AG04449 (cell line): ENCODE measurements at regions not wholly inside any gene's neighbourhood (a gene's known extent, or its start where the extent isn't known, plus 50 kb on each side); places are given as distances from the start of the nearest gene placed in this dataset.
"Not testable (repeated sequence)": the region's sequence is repeated elsewhere in the genome, so short reads cannot be mapped to it uniquely, and the experiment has no call there.

Experiments used
- CTCF ChIA-PET: fragments of 350-600 bp; formaldehyde crosslinking; extraction: SDS; loops from one replicate; lab custom pipeline; 2021; ENCODE audit warnings: antibody characterized with exemption; lab: Yijun Ruan, JAX
- POLR2A ChIA-PET: fragments of 400-600, 350-600 bp; formaldehyde crosslinking; extraction: SDS; loops from one replicate; lab custom pipeline; 2020; ENCODE audit warnings: antibody characterized with exemption, inconsistent platforms; lab: Yijun Ruan, JAX
- DNase-seq: peaks from one replicate; pipeline ENCODE4 v3.0.0-alpha.2; 2010; ENCODE audit warnings: low read depth, low spot score
- H3K4me3 ChIP-seq: 2 replicates; pipeline ENCODE4 v1.5.1; 2011; ENCODE audit warnings: low read depth, mild to moderate bottlenecking, control low read depth, low read length
- TF ChIP-seq, protein P1 (sequence below): IDR thresholded peaks from one replicate; pipeline ENCODE4 v1.5.1; 2011; ENCODE audit warnings: mild to moderate bottlenecking, moderate library complexity, low read length, control low read depth, inconsistent platforms; ENCODE audit not compliant: insufficient read depth; ENCODE audit errors: missing control alignments

DNA sequence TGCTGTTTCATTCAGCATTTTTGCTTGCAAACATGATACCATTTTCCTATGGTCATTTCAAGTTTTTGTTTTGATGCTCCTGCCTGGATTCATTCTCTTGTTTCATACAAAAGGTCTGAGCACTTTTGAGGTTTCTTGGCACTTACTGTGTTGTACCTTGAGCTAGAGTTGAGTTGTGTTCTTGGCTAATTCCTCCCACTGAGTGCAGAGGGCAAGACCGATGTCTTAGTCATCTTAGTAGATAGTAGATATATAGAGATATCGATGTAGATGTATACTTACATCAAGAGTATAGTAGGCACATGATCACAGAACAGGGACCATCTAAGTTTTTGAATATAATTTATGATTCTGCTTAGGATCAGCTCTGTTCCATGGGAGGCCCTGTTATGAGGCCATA is 366.6 kb downstream of the OSTF1 start:
- CTCF ChIA-PET, result no interaction called here
- DNase-seq, result no peak
- POLR2A ChIA-PET, result no interaction called here
- TF ChIP-seq, protein P1, sequence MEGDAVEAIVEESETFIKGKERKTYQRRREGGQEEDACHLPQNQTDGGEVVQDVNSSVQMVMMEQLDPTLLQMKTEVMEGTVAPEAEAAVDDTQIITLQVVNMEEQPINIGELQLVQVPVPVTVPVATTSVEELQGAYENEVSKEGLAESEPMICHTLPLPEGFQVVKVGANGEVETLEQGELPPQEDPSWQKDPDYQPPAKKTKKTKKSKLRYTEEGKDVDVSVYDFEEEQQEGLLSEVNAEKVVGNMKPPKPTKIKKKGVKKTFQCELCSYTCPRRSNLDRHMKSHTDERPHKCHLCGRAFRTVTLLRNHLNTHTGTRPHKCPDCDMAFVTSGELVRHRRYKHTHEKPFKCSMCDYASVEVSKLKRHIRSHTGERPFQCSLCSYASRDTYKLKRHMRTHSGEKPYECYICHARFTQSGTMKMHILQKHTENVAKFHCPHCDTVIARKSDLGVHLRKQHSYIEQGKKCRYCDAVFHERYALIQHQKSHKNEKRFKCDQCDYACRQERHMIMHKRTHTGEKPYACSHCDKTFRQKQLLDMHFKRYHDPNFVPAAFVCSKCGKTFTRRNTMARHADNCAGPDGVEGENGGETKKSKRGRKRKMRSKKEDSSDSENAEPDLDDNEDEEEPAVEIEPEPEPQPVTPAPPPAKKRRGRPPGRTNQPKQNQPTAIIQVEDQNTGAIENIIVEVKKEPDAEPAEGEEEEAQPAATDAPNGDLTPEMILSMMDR, result no peak
- H3K4me3 ChIP-seq, result no peak overlapping the region

DNA sequence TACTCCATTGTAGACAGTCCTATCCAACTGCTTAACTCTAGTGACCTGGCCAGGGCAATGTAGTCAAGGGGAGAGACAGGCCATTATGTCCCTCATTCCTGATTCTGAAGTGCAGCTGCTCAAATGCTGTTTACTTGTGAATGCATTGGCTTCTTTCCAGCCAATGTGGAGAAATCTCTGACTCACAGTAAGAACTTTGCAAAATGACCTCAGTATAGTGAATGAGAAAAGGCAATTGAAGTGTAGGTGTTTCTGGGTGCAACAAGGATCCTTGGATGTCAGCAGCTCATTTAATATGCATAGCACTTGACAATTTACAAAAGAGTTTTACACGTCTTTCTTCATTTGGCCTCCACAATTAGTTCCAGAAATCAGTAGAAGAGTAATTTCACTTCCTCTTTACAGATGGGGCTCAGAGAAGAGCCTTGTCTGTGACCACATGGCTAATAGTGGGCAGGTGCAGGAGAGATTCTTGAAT is 367.2 kb downstream of the OSTF1 start:
- CTCF ChIA-PET, result no interaction called here
- TF ChIP-seq, protein P1, result no peak
- no peak overlapping the region for H3K4me3 ChIP-seq
- POLR2A ChIA-PET, result no interaction called here
- no peak for DNase-seq

DNA sequence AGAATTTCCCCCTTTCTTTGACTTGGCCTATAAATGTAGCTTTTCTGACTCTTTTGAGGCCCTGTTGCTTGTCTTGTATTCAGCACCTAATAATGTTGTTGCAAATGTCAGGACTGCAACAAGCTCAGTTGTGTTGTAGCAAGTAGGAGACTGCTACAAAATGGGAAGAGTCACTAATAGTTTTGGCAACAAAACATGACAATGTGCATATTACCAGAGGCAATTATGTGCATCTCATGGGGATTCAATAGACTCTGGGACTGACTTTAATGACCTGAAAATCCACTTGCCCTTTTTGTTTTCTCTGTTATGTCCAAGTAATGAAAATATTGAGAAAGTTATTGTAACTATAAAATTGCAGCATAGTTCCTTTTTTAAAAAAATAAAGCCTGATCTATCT is 368.4 kb downstream of the OSTF1 start:
- POLR2A ChIA-PET, result no interaction called here

DNA sequence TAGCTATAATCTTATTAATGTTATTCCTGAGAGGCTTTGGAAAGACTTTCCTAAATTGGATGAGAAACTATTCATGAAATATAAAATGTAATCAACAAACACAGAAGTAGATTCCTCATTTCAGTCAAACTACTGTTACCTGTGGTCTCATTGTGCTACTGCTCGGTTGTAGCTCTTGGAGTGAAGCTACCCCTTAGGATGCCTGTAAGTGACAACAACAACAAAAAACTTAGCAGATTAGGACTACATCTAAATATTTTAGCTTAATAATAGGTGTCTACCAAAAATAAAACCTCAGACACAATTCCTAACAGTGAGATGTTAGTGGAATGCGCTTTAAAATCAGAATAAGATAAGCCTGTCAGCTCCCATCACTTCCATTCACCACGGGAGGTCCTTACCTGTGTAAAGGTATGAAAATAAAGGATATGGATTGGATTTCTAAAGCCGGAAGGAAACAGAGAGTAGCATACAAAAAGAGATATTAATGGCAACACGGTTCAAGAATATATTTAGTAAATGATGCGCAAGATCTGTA is 369.2 kb downstream of the OSTF1 start:
- POLR2A ChIA-PET, result no interaction called here
- CTCF ChIA-PET, result no interaction called here
- DNase-seq, result no peak
- TF ChIP-seq, protein P1, result no peak
- H3K4me3 ChIP-seq, result no peak overlapping the region

More for the DNA sequence above, 368.4 kb downstream of the OSTF1 start:
- DNase-seq, result no peak
- TF ChIP-seq, protein P1, result no peak
- H3K4me3 ChIP-seq, result no peak overlapping the region
- CTCF ChIA-PET, result no interaction called here

DNA sequence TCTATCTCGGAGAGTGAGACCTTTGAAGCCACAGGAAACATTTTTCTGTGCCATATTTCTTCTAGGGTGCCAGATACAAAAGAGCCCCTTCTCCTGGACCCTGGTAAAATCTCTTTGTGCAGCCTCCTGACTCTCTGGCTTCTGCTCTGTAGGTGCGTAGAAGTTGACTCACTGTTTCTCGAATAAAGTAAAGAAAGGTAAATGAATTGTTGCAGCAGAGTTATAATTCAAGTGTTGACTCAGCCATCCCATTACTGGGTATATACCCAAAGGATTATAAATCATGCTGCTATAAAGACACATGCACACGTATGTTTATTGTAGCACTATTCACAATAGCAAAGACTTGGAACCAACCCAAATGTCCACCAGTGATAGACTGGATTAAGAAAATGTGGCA is 371.0 kb downstream of the OSTF1 start:
- CTCF ChIA-PET, H3K4me3 ChIP-seq, POLR2A ChIA-PET, DNase-seq: not testable (repeated sequence)

DNA sequence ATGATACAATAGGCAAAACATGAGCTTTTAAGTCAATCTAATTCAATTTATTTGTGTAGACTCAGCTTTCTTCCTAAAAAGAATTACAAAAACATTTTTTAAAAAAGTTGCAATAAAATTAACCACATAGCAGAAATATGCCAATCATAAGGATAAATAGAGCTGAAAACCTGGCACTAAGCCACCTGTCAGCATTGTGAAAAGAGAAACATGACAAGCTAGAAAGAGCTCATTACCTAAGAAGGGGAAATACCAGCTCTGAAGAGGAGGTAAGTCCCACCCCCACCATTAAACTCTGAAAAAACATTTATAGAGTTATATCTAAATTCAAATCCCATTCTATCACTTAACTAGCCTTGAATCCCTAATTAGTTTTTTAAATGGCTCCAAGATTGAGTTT is 372.9 kb downstream of the OSTF1 start:
- H3K4me3 ChIP-seq, result no peak overlapping the region
- DNase-seq, result no peak
- TF ChIP-seq, protein P1, result no peak
- ChIA-PET POLR2A (no interaction called here), CTCF (no interaction called here)

DNA sequence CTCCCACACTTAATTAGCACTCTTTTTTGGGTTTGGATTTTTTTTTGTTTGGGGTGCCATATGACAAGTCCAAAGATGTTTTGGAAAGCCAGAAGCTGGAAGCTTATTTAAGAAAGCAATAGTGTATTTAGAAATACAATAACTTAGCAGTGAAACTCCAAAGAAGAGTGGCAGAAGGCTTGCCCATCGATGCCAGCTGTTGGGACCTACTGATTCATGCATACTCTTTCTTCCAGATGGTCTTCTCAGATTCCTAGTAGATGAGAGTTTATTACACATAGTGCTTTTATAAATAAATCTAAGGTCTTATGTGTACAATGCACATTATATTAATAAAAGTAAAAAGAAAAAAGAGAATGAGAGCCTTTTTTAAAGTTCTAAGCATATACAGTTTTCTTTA is 374.6 kb downstream of the OSTF1 start:
- TF ChIP-seq, protein P1, result no peak
- H3K4me3 ChIP-seq, result no peak overlapping the region
- CTCF ChIA-PET, result no interaction called here
- DNase-seq, result no peak
- POLR2A ChIA-PET, result no interaction called here
